ENCODE measurements at regions not wholly inside any gene's neighbourhood (a gene's known extent, or its start where the extent isn't known, plus 50 kb on each side); places are given as distances from the start of the nearest gene placed in this dataset.

DNA sequence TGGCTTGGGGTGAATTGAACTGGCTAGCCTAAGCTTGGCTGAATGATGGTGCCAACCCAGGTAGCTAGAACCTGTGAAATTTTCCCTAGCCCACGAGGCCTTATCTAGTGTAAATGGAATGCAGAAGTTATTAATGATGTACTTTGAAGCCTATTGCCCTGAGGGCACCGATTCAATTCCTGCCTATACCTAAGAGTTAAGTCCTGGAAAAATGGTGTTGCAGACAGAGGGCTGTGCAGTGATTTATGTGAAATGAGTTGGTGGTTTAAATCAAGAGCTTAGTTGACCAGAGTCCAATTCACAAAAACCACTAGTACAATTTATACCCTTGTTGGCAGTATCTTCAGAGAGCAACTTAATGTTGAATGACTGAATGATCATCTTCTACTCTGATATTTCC lies 373.8 kb upstream of the JAG1 start:
- H3K9me3 ChIP-seq, result no peaks in the 10 kb centered on the region
- no peaks in the 10 kb centered on the region for H3K4me1 ChIP-seq (ENCODE audit: low read depth)
- ATAC-seq (no peak), DNase-seq (no peak)
- H3K36me3 ChIP-seq (ENCODE audit: low read depth), result no peaks in the 10 kb centered on the region
- TF ChIP-seq CTCF (IDR thresholded peaks at IDR 0.05), result no peak
- intact Hi-C loops (cut with DNase I, micrococcal nuclease), result no loop called here
- no peak overlapping the region for H3K4me3 ChIP-seq

DNA sequence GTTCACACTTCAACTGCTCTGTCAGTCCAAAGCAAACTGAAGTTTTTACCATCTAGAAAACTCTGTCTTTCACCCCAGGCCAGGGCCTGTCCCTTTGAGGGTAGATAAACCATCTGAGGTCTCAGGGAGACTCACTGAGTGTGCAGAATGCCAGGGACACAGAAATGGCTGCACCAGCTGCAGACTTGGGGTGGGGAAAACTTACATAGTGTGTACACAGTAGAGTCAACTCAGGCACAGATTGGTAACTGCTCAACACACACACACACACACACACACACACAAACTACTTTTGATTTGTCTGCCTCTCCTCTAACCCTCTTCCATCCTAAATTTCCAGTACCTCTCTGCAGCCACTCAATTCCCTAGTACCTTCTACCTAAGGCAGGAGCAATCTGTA lies 374.9 kb upstream of the JAG1 start:
- H3K4me3 ChIP-seq, result no peak overlapping the region
- no peak for TF ChIP-seq CTCF (IDR thresholded peaks at IDR 0.05)
- H3K36me3 ChIP-seq (ENCODE audit: low read depth), result no peaks in the 10 kb centered on the region
- H3K4me1 ChIP-seq (ENCODE audit: low read depth), result no peaks in the 10 kb centered on the region
- ATAC-seq, result peak; percentile 57
- no peaks in the 10 kb centered on the region for H3K9me3 ChIP-seq
- intact Hi-C loops (cut with DNase I, micrococcal nuclease), result no loop called here
- peak in 2 of 3 donors; percentile 14 to 16 for DNase-seq

- Histone ChIP-seq H3K4me1 (ENCODE audit: low read depth) (no peaks in the 10 kb centered on the region), H3K9me3 (no peaks in the 10 kb centered on the region), H3K4me3 (no peak overlapping the region), H3K36me3 (ENCODE audit: low read depth) (no peaks in the 10 kb centered on the region)
- intact Hi-C loops (cut with DNase I, micrococcal nuclease), result no loop called here
- DNase-seq (no peak), ATAC-seq (no peak)
- no peak for TF ChIP-seq CTCF (IDR thresholded peaks at IDR 0.05)
Measured at GRCh38 chr20:11050350-11050749, 376.6 kb upstream of the JAG1 start.

- Histone ChIP-seq H3K4me3 (no peak overlapping the region), H3K9me3 (no peaks in the 10 kb centered on the region), H3K4me1 (ENCODE audit: low read depth) (no peaks in the 10 kb centered on the region), H3K36me3 (ENCODE audit: low read depth) (no peaks in the 10 kb centered on the region)
- DNase-seq (no peak), ATAC-seq (no peak)
- intact Hi-C loops (cut with DNase I, micrococcal nuclease), result no loop called here
- no peak for TF ChIP-seq CTCF (IDR thresholded peaks at IDR 0.05)
Measured at GRCh38 chr20:11051136-11051535, 377.3 kb upstream of the JAG1 start.

GRCh38 chr20:11053310-11053709 lies 379.5 kb upstream of the JAG1 start:
- TF ChIP-seq CTCF (IDR thresholded peaks at IDR 0.05), result no peak
- Histone ChIP-seq H3K36me3 (ENCODE audit: low read depth) (no peaks in the 10 kb centered on the region), H3K4me3 (no peak overlapping the region), H3K9me3 (no peaks in the 10 kb centered on the region), H3K4me1 (ENCODE audit: low read depth) (no peaks in the 10 kb centered on the region)
- ATAC-seq (no peak), DNase-seq (no peak)
- intact Hi-C loops (cut with DNase I, micrococcal nuclease), result no loop called here

- intact Hi-C loops (cut with DNase I, micrococcal nuclease), result no loop called here
- no peak for ATAC-seq
Measured at GRCh38 chr20:11054266-11054993, 380.6 kb upstream of the JAG1 start.

More at GRCh38 chr20:11054266-11054993, 380.6 kb upstream of the JAG1 start:
- DNase-seq, result no peak
- H3K9me3 ChIP-seq, result no peaks in the 10 kb centered on the region
- no peak for TF ChIP-seq CTCF (IDR thresholded peaks at IDR 0.05)
- no peak overlapping the region for H3K4me3 ChIP-seq
- H3K36me3 ChIP-seq (ENCODE audit: low read depth), result no peaks in the 10 kb centered on the region
- no peaks in the 10 kb centered on the region for H3K4me1 ChIP-seq (ENCODE audit: low read depth)

Data from mucosa of descending colon (tissue), 3 donors.